ENCODE measurements at regions not wholly inside any gene's neighbourhood (a gene's known extent, or its start where the extent isn't known, plus 50 kb on each side); places are given as distances from the start of the nearest gene placed in this dataset.

GRCh38 chr1:55703726-55704363, 488.7 kb upstream of the USP24 start:
- no peak for DNase-seq (ENCODE audit: low read depth in 2 of 2, low spot score in 1 of 2)

- no peak for DNase-seq (ENCODE audit: low read depth in 2 of 2, low spot score in 1 of 2)
Observed at GRCh38 chr1:55702064-55702463, 486.9 kb upstream of the USP24 start.

- no peak for DNase-seq (ENCODE audit: low read depth in 2 of 2, low spot score in 1 of 2)
Observed at GRCh38 chr1:55700359-55701130, 485.4 kb upstream of the USP24 start.

- no peak for DNase-seq (ENCODE audit: low read depth in 2 of 2, low spot score in 1 of 2)
Observed at GRCh38 chr1:55699228-55699627, 484.1 kb upstream of the USP24 start.

GRCh38 chr1:55697997-55698535, 482.9 kb upstream of the USP24 start:
- no peak for DNase-seq (ENCODE audit: low read depth in 2 of 2, low spot score in 1 of 2)

GRCh38 chr1:55696891-55697290, 481.7 kb upstream of the USP24 start:
- no peak for DNase-seq (ENCODE audit: low read depth in 2 of 2, low spot score in 1 of 2)

- no peak for DNase-seq (ENCODE audit: low read depth in 2 of 2, low spot score in 1 of 2)
Observed at GRCh38 chr1:55696181-55696754, 481.1 kb upstream of the USP24 start.

- DNase-seq (ENCODE audit: low read depth in 2 of 2, low spot score in 1 of 2): no peak
Observed at GRCh38 chr1:55695552-55695951, 480.4 kb upstream of the USP24 start.

- no peak for DNase-seq (ENCODE audit: low read depth in 2 of 2, low spot score in 1 of 2)
Observed at GRCh38 chr1:55695151-55695550, 480.0 kb upstream of the USP24 start.

- DNase-seq (ENCODE audit: low read depth in 2 of 2, low spot score in 1 of 2): no peak
Observed at GRCh38 chr1:55694310-55694801, 479.2 kb upstream of the USP24 start.

GRCh38 chr1:55692726-55693125, 477.6 kb upstream of the USP24 start:
- DNase-seq (ENCODE audit: low read depth in 2 of 2, low spot score in 1 of 2): no peak

GRCh38 chr1:55690366-55690765, 475.2 kb upstream of the USP24 start:
- DNase-seq (ENCODE audit: low read depth in 2 of 2, low spot score in 1 of 2): no peak

GRCh38 chr1:55689800-55690199, 474.6 kb upstream of the USP24 start:
- no peak for DNase-seq (ENCODE audit: low read depth in 2 of 2, low spot score in 1 of 2)

GRCh38 chr1:55685560-55685959, 470.4 kb upstream of the USP24 start:
- DNase-seq (ENCODE audit: low read depth in 2 of 2, low spot score in 1 of 2): no peak

GRCh38 chr1:55684131-55684650, 469.0 kb upstream of the USP24 start:
- no peak for DNase-seq (ENCODE audit: low read depth in 2 of 2, low spot score in 1 of 2)

- no peak for DNase-seq (ENCODE audit: low read depth in 2 of 2, low spot score in 1 of 2)
Observed at GRCh38 chr1:55682198-55682597, 467.0 kb upstream of the USP24 start.

GRCh38 chr1:55679971-55680370, 464.8 kb upstream of the USP24 start:
- DNase-seq (ENCODE audit: low read depth in 2 of 2, low spot score in 1 of 2): no peak

GRCh38 chr1:55673416-55673815, 458.3 kb upstream of the USP24 start:
- no peak for DNase-seq (ENCODE audit: low read depth in 2 of 2, low spot score in 1 of 2)

GRCh38 chr1:55670331-55671082, 455.3 kb upstream of the USP24 start:
- DNase-seq (ENCODE audit: low read depth in 2 of 2, low spot score in 1 of 2): no peak

- no peak for DNase-seq (ENCODE audit: low read depth in 2 of 2, low spot score in 1 of 2)
Observed at GRCh38 chr1:55669293-55669692, 454.1 kb upstream of the USP24 start.

GRCh38 chr1:55662875-55663274, 447.7 kb upstream of the USP24 start:
- DNase-seq (ENCODE audit: low read depth in 2 of 2, low spot score in 1 of 2): no peak

All from stimulated activated CD8-positive, alpha-beta memory T cell treated with anti-CD3 and anti-CD28 coated beads, Interleukin-4, amount 100 ng/mL, for 4 hours (primary cell).